H1 (cell line): ENCODE measurements at regions not wholly inside any gene's neighbourhood (a gene's known extent, or its start where the extent isn't known, plus 50 kb on each side); places are given as distances from the start of the nearest gene placed in this dataset.
"Not testable (repeated sequence)": the region's sequence is repeated elsewhere in the genome, so short reads cannot be mapped to it uniquely, and the experiment has no call there.

ENCODE experiments used
- CTCF ChIA-PET: fragments of 300-600 bp; sonication (Branson Sonifier 250); formaldehyde crosslinking; loops from one replicate; lab custom pipeline; 2021; ENCODE audit not compliant: partially characterized antibody; lab: Charles Lee
- POLR2A ChIA-PET: fragments of 300-600 bp; sonication (Branson Sonifier 250); formaldehyde crosslinking; loops from one replicate; lab custom pipeline; 2021; ENCODE audit warnings: inconsistent platforms; ENCODE audit not compliant: partially characterized antibody; lab: Charles Lee
- DNase-seq, 2 experiments: peaks; one replicate each; pipeline versions ENCODE4 v3.0.0 to v3.0.0-alpha.2; 2010 to 2022; ENCODE audit warnings: low spot score in 2 of 2, low read depth in 1 of 2, mixed read lengths in 1 of 2
- FAIRE-seq: peaks from 2 replicates; lab custom pipeline; 2011; peaks lifted over from hg19 to GRCh38; lab: Jason Lieb, UNC
- H2AFZ ChIP-seq: 2 replicates; pipeline ENCODE4 v1.8.1; 2012; ENCODE audit warnings: low read length, inconsistent platforms
- H2AK5ac ChIP-seq: 2 replicates; pipeline ENCODE4 v1.6.1; 2013; ENCODE audit warnings: low read depth, low read length
- H2BK120ac ChIP-seq: replicated peaks from 2 replicates; pipeline ENCODE3; 2013; ENCODE audit warnings: low read depth, low read length, inconsistent platforms
- H2BK12ac ChIP-seq: 2 replicates; pipeline ENCODE4 v1.6.1; 2013; ENCODE audit warnings: low read depth, low read length
- H2BK15ac ChIP-seq: 2 replicates; pipeline ENCODE4 v1.6.1; 2013; ENCODE audit warnings: low read length
- H2BK20ac ChIP-seq: 2 replicates; pipeline ENCODE4 v1.6.1; 2013; ENCODE audit warnings: low read length
- H2BK5ac ChIP-seq: 2 replicates; pipeline ENCODE4 v1.6.1; 2013; ENCODE audit warnings: low read depth, low read length
- H3K14ac ChIP-seq: 2 replicates; pipeline ENCODE4 v1.6.1; 2013; ENCODE audit warnings: inconsistent platforms; ENCODE audit not compliant: insufficient read length
- H3K18ac ChIP-seq: 2 replicates; pipeline ENCODE4 v1.6.1; 2013; ENCODE audit warnings: low read length; ENCODE audit errors: extremely low read depth
- H3K23ac ChIP-seq: 2 replicates; pipeline ENCODE4 v1.6.1; 2013; ENCODE audit warnings: inconsistent platforms; ENCODE audit not compliant: insufficient read length
- H3K23me2 ChIP-seq: 2 replicates; pipeline ENCODE4 v1.6.1; 2013; ENCODE audit warnings: low read depth, low read length
- H3K27ac ChIP-seq: 2 replicates; pipeline ENCODE4 v1.6.1; 2011; ENCODE audit warnings: low read depth, low read length, inconsistent platforms
- H3K27me3 ChIP-seq, 4 experiments: replicated peaks in 1 of 4; 1 replicate in 1 of 4; 2 replicates in 3 of 4; pipeline versions ENCODE4 v1.6.1 to v1.8.1; 2011 to 2013; ENCODE audit warnings: low read length in 3 of 4, mild to moderate bottlenecking in 3 of 4, inconsistent platforms in 2 of 4, mixed read lengths in 2 of 4, moderate library complexity in 1 of 4; ENCODE audit not compliant: control insufficient read depth in 3 of 4, insufficient read depth in 3 of 4; ENCODE audit errors: extremely low read depth in 1 of 4
- H3K36me3 ChIP-seq, 4 experiments: 2 replicates each; pipeline versions ENCODE4 v1.6.1 to v1.8.1; 2011 to 2013; ENCODE audit warnings: mild to moderate bottlenecking in 4 of 4, low read length in 3 of 4, moderate library complexity in 2 of 4, control low read depth in 1 of 4, inconsistent platforms in 1 of 4; ENCODE audit not compliant: insufficient read depth in 4 of 4, control insufficient read depth in 2 of 4
- H3K4ac ChIP-seq: replicated peaks from 2 replicates; pipeline ENCODE3; 2013; ENCODE audit warnings: low read length, low read depth, mixed read lengths, inconsistent platforms; ENCODE audit not compliant: insufficient read length
- H3K4me1 ChIP-seq, 4 experiments: replicated peaks in 1 of 4; 1 replicate in 1 of 4; 2 replicates in 3 of 4; pipeline versions ENCODE4 v1.6.1 to v1.8.1; 2011 to 2013; ENCODE audit warnings: low read length in 3 of 4, inconsistent platforms in 2 of 4, mixed read lengths in 1 of 4; ENCODE audit not compliant: insufficient read depth in 4 of 4, control insufficient read depth in 3 of 4
- H3K4me2 ChIP-seq, 2 experiments: 2 replicates each; pipeline versions ENCODE4 v1.6.1 to v1.8.1; 2011 to 2013; ENCODE audit warnings: low read depth in 2 of 2, low read length in 2 of 2, control low read depth in 1 of 2, inconsistent platforms in 1 of 2, mild to moderate bottlenecking in 1 of 2; ENCODE audit not compliant: insufficient read depth in 1 of 2
- H3K4me3 ChIP-seq, 4 experiments: fragments of 200-600, 300-600 bp in 1 of 4; sonication (generic), shearing (Covaris generic), sonication (Bioruptor Twin) in 1 of 4; 2 replicates each; pipeline versions ENCODE4 v1.5.1 to v1.8.1; 2011 to 2016; ENCODE audit warnings: low read length in 4 of 4, low read depth in 3 of 4, control low read depth in 2 of 4, inconsistent platforms in 2 of 4, mild to moderate bottlenecking in 2 of 4, mixed read lengths in 1 of 4, moderate library complexity in 1 of 4; ENCODE audit not compliant: insufficient read depth in 2 of 4; ENCODE audit errors: extremely low read depth in 1 of 4
- H3K56ac ChIP-seq: replicated peaks from 2 replicates; pipeline ENCODE3; 2013; ENCODE audit warnings: low read depth, mild to moderate bottlenecking, mixed read lengths, low read length, inconsistent platforms; ENCODE audit not compliant: insufficient read length
- H3K79me1 ChIP-seq: 2 replicates; pipeline ENCODE4 v1.6.1; 2013; ENCODE audit warnings: low read depth, low read length, control low read depth
- H3K79me2 ChIP-seq, 2 experiments: 2 replicates each; pipeline versions ENCODE4 v1.6.1 to v1.8.1; 2012 to 2013; ENCODE audit warnings: low read length in 2 of 2, mild to moderate bottlenecking in 2 of 2, inconsistent platforms in 1 of 2; ENCODE audit not compliant: insufficient read depth in 2 of 2, control insufficient read depth in 1 of 2
- H3K9ac ChIP-seq, 4 experiments: replicated peaks in 1 of 4; 1 replicate in 1 of 4; 2 replicates in 3 of 4; pipeline versions ENCODE4 v1.6.1 to v1.8.1; 2011 to 2013; ENCODE audit warnings: low read depth in 3 of 4, low read length in 3 of 4, control low read depth in 2 of 4, mild to moderate bottlenecking in 2 of 4, moderate library complexity in 2 of 4, inconsistent platforms in 1 of 4; ENCODE audit errors: extremely low read depth in 1 of 4
- H3K9me3 ChIP-seq, 2 experiments: 2 replicates each; pipeline versions ENCODE4 v1.6.1 to v1.8.1; 2012 to 2013; ENCODE audit warnings: mild to moderate bottlenecking in 2 of 2, moderate library complexity in 2 of 2, control low read depth in 1 of 2, inconsistent platforms in 1 of 2, low read depth in 1 of 2, low read length in 1 of 2, mixed read lengths in 1 of 2; ENCODE audit not compliant: insufficient read depth in 2 of 2
- H4K20me1 ChIP-seq, 2 experiments: replicated peaks in 1 of 2; 2 replicates each; pipeline versions ENCODE3 to v1.8.1; 2011 to 2013; ENCODE audit warnings: inconsistent platforms in 2 of 2, low read length in 2 of 2, mild to moderate bottlenecking in 1 of 2; ENCODE audit not compliant: insufficient read depth in 2 of 2, control insufficient read depth in 1 of 2
- H4K5ac ChIP-seq: 2 replicates; pipeline ENCODE4 v1.6.1; 2013; ENCODE audit warnings: low read length, low read depth, mixed read lengths, inconsistent platforms; ENCODE audit not compliant: insufficient read length
- H4K8ac ChIP-seq: 2 replicates; pipeline ENCODE4 v1.8.0; 2013; ENCODE audit warnings: mild to moderate bottlenecking, moderate library complexity, low read length, inconsistent platforms; ENCODE audit not compliant: insufficient read depth; ENCODE audit errors: extremely low read depth
- H4K91ac ChIP-seq: replicated peaks from 2 replicates; pipeline ENCODE3; 2013; ENCODE audit warnings: low read length, mixed read lengths, inconsistent platforms; ENCODE audit not compliant: insufficient read length
- WGBS, 2 experiments: shearing (Covaris generic) in 1 of 2; methylation state at CpG; one replicate each; pipeline versions ENCODE4 v1.1.6 to v1.1.7; 2013 to 2015; ENCODE audit warnings: low lambda C conversion rate in 2 of 2, mixed read lengths in 2 of 2, inconsistent platforms in 1 of 2, low coverage in 1 of 2, missing lambda C conversion rate in 1 of 2; ENCODE audit not compliant: insufficient replicate concordance in 2 of 2, insufficient coverage in 1 of 2, insufficient read length in 1 of 2; ENCODE audit errors: extremely low coverage in 1 of 2, missing lambda C conversion rate in 1 of 2; 5-methylcytosine and 5-hydroxymethylcytosine counted together

DNA sequence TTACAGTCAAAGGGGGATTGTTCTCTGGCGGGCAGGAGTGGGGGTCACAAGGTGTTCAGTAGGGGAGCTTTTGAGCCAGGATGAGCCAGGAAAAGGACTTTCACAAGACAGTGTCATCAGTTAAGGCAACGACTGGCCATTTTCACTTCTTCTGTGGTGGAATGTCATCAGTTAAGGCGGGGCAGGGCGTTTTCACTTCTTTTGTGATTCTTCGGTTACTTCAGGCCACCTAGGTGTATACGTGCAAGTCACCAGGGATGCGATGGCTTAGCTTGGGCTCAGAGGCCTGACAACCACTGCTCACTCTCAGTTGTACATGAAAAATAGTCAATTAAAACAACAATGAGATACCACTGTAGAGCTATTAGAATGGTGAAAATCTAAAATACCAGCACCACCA is 281.2 kb downstream of the INSIG2 start:
- not testable (repeated sequence) for H3K4me1 ChIP-seq

More for the DNA sequence above, 281.2 kb downstream of the INSIG2 start:
- H2AFZ ChIP-seq, H3K27me3 ChIP-seq, H3K27ac ChIP-seq, H3K79me1 ChIP-seq, H3K4ac ChIP-seq, H3K56ac ChIP-seq, H4K91ac ChIP-seq, H3K9ac ChIP-seq, H2BK12ac ChIP-seq, H3K4me2 ChIP-seq, H3K9me3 ChIP-seq, H2BK15ac ChIP-seq, POLR2A ChIA-PET, H3K23me2 ChIP-seq, H3K4me3 ChIP-seq, H4K8ac ChIP-seq, H3K79me2 ChIP-seq, FAIRE-seq, H4K5ac ChIP-seq, H2AK5ac ChIP-seq, H2BK20ac ChIP-seq, H3K18ac ChIP-seq, H3K36me3 ChIP-seq, H4K20me1 ChIP-seq, H2BK120ac ChIP-seq, H3K14ac ChIP-seq, DNase-seq, H2BK5ac ChIP-seq, H3K23ac ChIP-seq: not testable (repeated sequence)
- WGBS, 2 experiments, result 66% methylated on average over 7 of the region's 7 CpGs; no CpG with 5 or more reads in 1 of the 2 experiments
- CTCF ChIA-PET, result interaction anchor here (0.8 to 4.4 kb wide), 11 partner anchors 20 to 493 kb away, joined by 3 to 28 read pairs (median 3); no protein-coding TSS in a partner anchor
